Testis (tissue), 2 donors: ENCODE measurements at regions not wholly inside any gene's neighbourhood (a gene's known extent, or its start where the extent isn't known, plus 50 kb on each side); places are given as distances from the start of the nearest gene placed in this dataset.

ENCODE experiments used
- POLR2A ChIP-seq: fragments of 450-650 bp; IDR thresholded peaks from one replicate; pipeline ENCODE4 v1.6.1; 2017; ENCODE audit warnings: antibody characterized with exemption, mild to moderate bottlenecking, moderate library complexity
- TF ChIP-seq, protein P1 (sequence below), 3 experiments: fragments of 450-650 bp in 2 of 3; fragments of 200-600 bp in 1 of 3; sonication (generic) in 1 of 3; IDR thresholded peaks; one replicate each; pipeline ENCODE4 v1.5.1; 2016 to 2019; ENCODE audit warnings: antibody characterized with exemption in 3 of 3, mild to moderate bottlenecking in 2 of 3, moderate library complexity in 1 of 3

GRCh38 chr1:191260056-191260455, 782.4 kb upstream of the BRINP3 start:
- TF ChIP-seq POLR2A = no peak
- TF ChIP-seq, protein P1, sequence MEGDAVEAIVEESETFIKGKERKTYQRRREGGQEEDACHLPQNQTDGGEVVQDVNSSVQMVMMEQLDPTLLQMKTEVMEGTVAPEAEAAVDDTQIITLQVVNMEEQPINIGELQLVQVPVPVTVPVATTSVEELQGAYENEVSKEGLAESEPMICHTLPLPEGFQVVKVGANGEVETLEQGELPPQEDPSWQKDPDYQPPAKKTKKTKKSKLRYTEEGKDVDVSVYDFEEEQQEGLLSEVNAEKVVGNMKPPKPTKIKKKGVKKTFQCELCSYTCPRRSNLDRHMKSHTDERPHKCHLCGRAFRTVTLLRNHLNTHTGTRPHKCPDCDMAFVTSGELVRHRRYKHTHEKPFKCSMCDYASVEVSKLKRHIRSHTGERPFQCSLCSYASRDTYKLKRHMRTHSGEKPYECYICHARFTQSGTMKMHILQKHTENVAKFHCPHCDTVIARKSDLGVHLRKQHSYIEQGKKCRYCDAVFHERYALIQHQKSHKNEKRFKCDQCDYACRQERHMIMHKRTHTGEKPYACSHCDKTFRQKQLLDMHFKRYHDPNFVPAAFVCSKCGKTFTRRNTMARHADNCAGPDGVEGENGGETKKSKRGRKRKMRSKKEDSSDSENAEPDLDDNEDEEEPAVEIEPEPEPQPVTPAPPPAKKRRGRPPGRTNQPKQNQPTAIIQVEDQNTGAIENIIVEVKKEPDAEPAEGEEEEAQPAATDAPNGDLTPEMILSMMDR (IDR thresholded peaks at IDR 0.05) = no peak
